ENCODE measurements at regions not wholly inside any gene's neighbourhood (a gene's known extent, or its start where the extent isn't known, plus 50 kb on each side); places are given as distances from the start of the nearest gene placed in this dataset.

- DNase-seq (ENCODE audit: low read depth in 4 of 4, low spot score in 2 of 4): no peak
Observed at GRCh38 chr5:2201011-2201410, 318.3 kb upstream of the IRX4 start.

- DNase-seq (ENCODE audit: low read depth in 4 of 4, low spot score in 2 of 4): no peak
Observed at GRCh38 chr5:2200261-2200950, 317.7 kb upstream of the IRX4 start.

- DNase-seq (ENCODE audit: low read depth in 4 of 4, low spot score in 2 of 4): no peak
Observed at GRCh38 chr5:2199697-2200096, 317.0 kb upstream of the IRX4 start.

- DNase-seq (ENCODE audit: low read depth in 4 of 4, low spot score in 2 of 4): peak in 1 of 4 donors; percentile 36
Observed at GRCh38 chr5:2196989-2197619, 314.4 kb upstream of the IRX4 start.

- no peak for DNase-seq (ENCODE audit: low read depth in 4 of 4, low spot score in 2 of 4)
Observed at GRCh38 chr5:2196416-2196815, 313.7 kb upstream of the IRX4 start.

- DNase-seq (ENCODE audit: low read depth in 4 of 4, low spot score in 2 of 4): no peak
Observed at GRCh38 chr5:2194949-2195348, 312.2 kb upstream of the IRX4 start.

DNA sequence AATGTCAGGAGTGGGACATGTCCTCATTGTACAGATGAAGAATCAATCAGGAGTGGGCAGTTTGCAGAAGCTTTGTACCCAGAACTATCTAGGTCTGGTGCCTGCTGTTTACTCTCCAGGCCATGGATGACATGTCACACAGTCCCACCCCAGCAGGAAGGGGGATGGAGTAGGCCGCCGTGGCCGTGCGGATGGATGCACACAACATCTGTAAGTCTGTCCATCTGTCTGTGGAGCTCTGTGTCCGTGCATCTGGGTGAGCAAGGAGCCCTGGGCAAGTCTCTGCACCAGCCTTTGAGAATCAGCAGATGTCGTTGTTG, 311.5 kb upstream of the IRX4 start:
- DNase-seq (ENCODE audit: low read depth in 4 of 4, low spot score in 2 of 4): no peak

DNA sequence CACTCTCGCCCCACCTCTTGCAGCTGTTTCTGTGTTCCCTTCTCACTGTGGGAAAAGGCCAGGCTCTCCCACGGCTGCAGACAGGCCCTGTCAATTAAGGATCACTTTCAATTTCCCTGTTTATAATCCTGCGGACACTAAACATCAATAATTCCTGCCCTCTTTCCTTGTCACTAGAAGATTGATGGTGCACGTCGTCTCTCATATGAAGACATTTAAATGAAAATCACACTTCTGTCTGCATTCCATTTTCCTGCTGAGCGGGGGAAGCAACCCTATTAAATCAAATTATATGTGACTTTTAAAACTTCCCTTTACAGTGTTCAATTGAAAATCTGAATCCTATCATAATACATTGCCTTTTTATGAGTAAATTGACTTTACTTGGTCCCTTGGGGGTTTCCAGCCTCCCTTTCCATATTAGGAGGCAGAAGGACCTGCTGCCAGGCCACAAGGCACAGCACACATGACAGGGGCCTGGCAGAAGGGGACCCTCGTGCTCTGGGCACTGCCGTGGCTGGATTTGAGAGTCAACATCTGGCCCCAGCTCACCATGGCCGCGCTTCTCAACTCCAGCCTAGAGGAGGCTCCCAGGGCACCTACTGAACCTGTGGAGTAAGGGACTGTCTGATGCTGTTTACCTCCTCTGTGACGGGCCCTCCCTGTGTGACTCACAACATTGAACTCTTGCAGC, 311.0 kb upstream of the IRX4 start:
- DNase-seq (ENCODE audit: low read depth in 4 of 4, low spot score in 2 of 4): no peak

- DNase-seq (ENCODE audit: low read depth in 4 of 4, low spot score in 2 of 4): no peak
Observed at GRCh38 chr5:2193142-2193541, 310.4 kb upstream of the IRX4 start.

DNA sequence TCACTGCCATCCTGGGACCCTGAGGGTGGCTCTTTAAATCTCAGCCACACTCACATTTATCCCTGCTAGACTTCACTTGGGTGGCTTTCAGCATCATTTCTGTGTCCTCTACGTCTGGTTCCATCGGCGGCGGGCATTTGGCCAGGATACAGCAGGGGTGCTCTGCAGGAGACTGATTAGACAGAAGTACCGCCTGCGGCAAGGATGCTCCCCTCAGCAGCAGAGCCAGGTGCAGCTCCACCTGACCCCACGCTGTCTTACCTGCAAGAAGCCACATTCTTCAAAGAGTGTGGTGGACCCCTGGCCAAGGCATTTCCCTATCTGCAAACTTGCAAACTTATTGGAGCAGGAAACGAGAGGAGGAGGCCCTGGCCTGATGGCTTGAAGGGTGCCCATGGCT, 309.8 kb upstream of the IRX4 start:
- no peak for DNase-seq (ENCODE audit: low read depth in 4 of 4, low spot score in 2 of 4)

GRCh38 chr5:2191972-2192371, 309.2 kb upstream of the IRX4 start:
- no peak for DNase-seq (ENCODE audit: low read depth in 4 of 4, low spot score in 2 of 4)

- DNase-seq (ENCODE audit: low read depth in 4 of 4, low spot score in 2 of 4): no peak
Observed at GRCh38 chr5:2190549-2190948, 307.8 kb upstream of the IRX4 start.

- no peak for DNase-seq (ENCODE audit: low read depth in 4 of 4, low spot score in 2 of 4)
Observed at GRCh38 chr5:2188661-2189060, 305.9 kb upstream of the IRX4 start.

DNA sequence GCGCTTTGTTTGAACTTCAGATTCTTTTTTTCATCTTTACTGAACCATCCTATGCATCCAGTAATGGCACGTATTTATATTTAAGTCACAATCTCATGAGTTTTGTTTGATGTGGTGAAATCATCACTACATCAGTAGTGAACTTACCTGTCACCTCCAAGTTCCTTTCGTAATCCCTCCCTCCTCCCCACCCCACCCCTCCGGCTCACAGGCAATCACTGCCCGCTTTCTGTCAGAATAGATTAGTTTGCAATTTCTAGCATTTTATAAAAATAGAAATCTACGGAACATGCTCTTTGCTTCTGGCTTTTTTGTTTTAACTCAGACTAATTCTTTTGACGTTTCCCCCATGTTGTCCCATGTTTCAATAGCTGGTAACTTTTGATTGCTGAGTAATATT, 305.4 kb upstream of the IRX4 start:
- DNase-seq (ENCODE audit: low read depth in 4 of 4, low spot score in 2 of 4): no peak

GRCh38 chr5:2187687-2188086, 305.0 kb upstream of the IRX4 start:
- DNase-seq (ENCODE audit: low read depth in 4 of 4, low spot score in 2 of 4): no peak

DNA sequence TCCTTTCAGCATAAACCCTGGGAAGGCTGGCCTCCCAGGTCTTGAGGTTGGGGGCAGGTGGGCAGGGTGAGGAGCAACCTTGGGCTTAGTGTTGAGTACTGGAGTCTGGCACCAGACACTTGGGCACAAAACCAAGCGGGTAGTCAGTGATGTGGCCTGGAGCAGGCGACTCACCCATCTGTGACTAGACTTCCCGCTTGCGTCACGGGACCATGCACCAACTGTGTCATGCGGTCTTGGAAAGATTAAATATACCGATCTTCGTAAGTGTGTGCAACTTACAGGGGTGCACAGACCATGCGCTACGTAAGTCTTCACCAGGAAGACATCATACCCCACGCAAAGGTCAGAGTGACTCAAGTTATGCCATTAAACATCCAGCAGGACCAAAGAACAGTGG, 304.4 kb upstream of the IRX4 start:
- DNase-seq (ENCODE audit: low read depth in 4 of 4, low spot score in 2 of 4): no peak

GRCh38 chr5:2186472-2187015, 303.8 kb upstream of the IRX4 start:
- DNase-seq (ENCODE audit: low read depth in 4 of 4, low spot score in 2 of 4): no peak

- DNase-seq (ENCODE audit: low read depth in 4 of 4, low spot score in 2 of 4): no peak
Observed at GRCh38 chr5:2185646-2186471, 303.1 kb upstream of the IRX4 start.

GRCh38 chr5:2184563-2185540, 302.1 kb upstream of the IRX4 start:
- no peak for DNase-seq (ENCODE audit: low read depth in 4 of 4, low spot score in 2 of 4)

DNA sequence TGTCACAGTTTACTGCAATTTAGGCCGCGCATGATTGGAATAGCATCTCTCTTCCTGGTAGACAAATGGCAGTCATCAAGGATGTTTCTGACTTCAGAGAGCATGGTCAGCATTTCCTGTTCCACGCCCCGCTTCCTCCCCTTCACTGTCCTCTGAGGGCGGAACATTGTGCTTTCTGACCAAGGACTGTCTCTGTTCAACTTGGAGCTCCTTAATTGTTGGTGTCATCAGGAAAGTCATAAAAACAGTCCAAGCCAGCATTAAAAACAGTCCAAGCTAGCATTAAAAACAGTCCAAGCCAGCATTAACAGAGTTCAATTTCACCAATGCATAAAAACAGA, 301.3 kb upstream of the IRX4 start:
- DNase-seq (ENCODE audit: low read depth in 4 of 4, low spot score in 2 of 4): no peak

Data from left renal cortex interstitium (tissue), 4 donors.